AG09309 (cell line): ENCODE measurements at regions not wholly inside any gene's neighbourhood (a gene's known extent, or its start where the extent isn't known, plus 50 kb on each side); places are given as distances from the start of the nearest gene placed in this dataset.

Source experiments
- DNase-seq: peaks from one replicate; pipeline ENCODE4 v3.0.0-alpha.2; 2010; ENCODE audit warnings: low read depth
- H3K4me3 ChIP-seq: 2 replicates; pipeline ENCODE4 v1.5.1; 2011; ENCODE audit warnings: mild to moderate bottlenecking, low read depth, low read length, moderate library complexity; ENCODE audit not compliant: control insufficient read depth
- TF ChIP-seq, protein P1 (sequence below): IDR thresholded peaks from 2 replicates; pipeline ENCODE4 v1.5.1; 2011; ENCODE audit warnings: mild to moderate bottlenecking, low read depth, low read length, inconsistent platforms; ENCODE audit not compliant: insufficient read depth, control insufficient read depth; ENCODE audit errors: missing control alignments

DNA sequence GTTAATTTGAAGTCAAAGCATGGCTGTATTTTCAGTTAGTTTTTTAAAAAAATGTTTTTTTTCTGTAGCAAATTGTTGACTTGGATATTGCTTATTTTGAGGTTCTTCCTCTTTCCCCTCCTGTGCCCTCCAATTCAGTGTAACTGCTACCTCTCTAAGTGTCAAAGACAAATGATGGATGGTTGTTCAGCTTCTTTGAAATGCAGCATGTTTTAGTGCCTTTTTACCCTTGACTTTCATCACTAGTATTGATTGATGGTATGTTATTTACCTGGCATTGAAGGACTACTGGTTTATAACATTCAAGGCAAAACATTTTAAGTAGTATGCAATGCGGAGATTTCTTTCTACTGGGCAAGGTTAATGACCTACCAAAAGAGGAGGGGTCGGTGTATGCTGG lies 281.0 kb upstream of the FAT1 start:
- no peak overlapping the region for H3K4me3 ChIP-seq
- TF ChIP-seq, protein P1, sequence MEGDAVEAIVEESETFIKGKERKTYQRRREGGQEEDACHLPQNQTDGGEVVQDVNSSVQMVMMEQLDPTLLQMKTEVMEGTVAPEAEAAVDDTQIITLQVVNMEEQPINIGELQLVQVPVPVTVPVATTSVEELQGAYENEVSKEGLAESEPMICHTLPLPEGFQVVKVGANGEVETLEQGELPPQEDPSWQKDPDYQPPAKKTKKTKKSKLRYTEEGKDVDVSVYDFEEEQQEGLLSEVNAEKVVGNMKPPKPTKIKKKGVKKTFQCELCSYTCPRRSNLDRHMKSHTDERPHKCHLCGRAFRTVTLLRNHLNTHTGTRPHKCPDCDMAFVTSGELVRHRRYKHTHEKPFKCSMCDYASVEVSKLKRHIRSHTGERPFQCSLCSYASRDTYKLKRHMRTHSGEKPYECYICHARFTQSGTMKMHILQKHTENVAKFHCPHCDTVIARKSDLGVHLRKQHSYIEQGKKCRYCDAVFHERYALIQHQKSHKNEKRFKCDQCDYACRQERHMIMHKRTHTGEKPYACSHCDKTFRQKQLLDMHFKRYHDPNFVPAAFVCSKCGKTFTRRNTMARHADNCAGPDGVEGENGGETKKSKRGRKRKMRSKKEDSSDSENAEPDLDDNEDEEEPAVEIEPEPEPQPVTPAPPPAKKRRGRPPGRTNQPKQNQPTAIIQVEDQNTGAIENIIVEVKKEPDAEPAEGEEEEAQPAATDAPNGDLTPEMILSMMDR = no peak
- DNase-seq = no peak

DNA sequence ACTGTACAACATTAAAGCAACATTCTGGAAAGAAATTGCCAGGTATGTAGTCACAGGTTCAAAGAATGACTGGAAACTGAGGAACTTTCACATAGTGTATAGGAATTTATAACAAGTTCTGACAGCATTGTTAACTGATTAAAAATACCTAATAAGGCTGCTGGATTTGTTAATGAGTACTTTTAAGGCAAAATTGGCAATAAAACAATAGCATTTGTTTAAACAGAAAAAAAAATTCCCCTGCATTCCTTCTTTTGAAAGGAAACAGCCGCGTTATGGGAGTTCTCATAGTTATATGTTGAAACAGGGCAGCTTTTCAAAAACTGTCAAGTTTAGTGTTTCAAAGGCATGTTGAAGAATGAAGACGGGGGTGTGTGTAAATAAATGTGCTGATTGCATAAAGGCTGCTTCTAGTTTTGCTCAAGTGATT lies 282.5 kb upstream of the FAT1 start:
- peak; percentile 46 for DNase-seq
- TF ChIP-seq, protein P1 = no peak
- no peak overlapping the region for H3K4me3 ChIP-seq

DNA sequence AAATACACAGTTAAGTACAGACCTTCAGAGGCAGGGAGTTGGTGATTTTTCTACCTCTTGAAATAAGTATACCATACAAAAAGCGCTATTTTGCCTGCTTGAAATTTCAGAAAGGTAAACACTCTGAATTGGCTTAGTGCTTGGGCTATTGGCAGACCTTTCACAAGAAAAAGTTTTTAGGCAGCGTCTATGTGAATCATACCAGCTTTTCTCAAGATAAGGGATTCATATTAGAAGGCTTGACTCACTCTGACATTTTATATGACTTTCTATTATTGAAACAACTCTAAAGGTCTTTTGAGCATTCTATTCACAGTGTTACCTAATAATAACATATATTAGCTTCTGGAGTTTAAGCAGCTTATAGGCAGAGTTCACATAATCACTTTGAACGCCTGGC lies 286.4 kb upstream of the FAT1 start:
- TF ChIP-seq, protein P1 = no peak
- no peak overlapping the region for H3K4me3 ChIP-seq
- no peak for DNase-seq

DNA sequence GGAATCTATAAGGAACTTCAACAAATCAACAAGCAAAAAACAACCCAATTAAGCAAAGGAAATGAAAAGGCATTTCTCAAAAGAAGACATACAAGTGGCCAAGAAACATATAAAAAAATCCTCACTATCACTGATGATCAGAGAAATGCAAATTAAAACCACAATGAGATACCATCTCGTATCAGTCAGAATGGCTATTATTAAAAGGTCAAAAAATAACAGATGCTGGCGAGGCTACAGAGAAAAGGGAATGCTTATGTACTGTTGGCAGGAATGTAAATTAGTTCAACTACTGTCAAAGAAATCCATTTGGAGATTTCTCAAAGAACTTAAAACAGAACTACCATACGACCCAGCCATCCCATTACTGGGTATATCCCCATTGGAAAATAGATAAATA lies 292.4 kb upstream of the FAT1 start:
- no peak overlapping the region for H3K4me3 ChIP-seq
- no peak for DNase-seq
- TF ChIP-seq, protein P1 = no peak

DNA sequence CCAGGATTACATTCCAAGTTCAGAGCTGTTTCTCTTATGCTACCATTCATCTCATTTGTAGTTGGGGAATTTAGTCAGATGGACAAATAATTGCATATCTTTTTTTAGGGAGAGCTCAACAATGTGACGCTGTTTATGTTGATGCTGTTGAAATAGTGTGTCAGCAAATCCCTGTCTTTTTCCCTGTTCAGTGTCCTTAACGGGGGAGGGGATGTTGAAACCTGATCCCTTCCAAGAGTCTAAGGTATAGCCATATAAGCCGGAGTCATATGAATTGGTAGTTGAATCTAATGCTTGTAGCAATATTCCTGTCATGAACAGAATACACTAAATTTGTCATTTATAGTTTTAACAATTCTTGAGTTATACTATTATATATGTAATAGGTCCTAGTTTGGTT lies 293.5 kb upstream of the FAT1 start:
- TF ChIP-seq, protein P1 = no peak
- DNase-seq = no peak
- no peak overlapping the region for H3K4me3 ChIP-seq

DNA sequence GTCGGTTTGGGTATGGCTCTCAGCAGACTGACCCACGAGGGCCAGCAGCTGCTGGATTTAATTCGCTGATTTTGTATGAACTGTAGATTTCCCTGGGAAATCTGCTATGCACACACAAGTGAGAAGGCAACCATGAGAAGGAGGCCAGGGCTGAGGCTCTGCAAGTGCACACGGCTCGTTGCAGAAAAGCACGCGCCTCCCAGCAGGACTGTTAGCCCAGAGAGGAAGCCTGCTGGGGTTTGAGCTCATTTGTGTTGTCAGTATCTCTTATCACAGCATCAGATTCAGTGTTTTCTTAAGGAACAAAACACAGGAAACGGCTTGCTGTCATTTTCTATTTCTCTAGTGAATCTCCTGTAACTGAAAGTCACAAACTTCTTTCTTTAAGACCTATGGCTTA lies 296.2 kb upstream of the FAT1 start:
- no peak for DNase-seq
- TF ChIP-seq, protein P1 = no peak
- no peak overlapping the region for H3K4me3 ChIP-seq

DNA sequence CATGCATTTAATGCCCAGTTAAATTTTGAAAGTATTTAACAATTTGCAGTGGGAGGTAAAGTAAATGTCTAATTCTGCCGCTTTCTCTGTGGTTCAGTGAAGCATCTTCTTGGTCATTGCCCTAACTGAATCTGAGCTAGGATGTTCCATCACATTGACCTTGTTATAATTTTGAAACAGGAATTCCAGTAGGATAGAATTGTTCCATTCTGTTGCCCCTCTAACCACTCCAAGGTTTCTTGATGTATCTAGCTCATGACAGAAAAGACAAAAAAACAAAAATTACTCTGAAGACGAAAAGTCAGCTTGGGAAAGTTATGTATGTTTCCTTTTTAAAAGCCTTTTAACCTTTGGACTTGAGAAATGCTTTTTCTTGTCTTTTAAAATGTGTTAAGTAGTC lies 297.0 kb upstream of the FAT1 start:
- DNase-seq = no peak
- TF ChIP-seq, protein P1 = no peak
- H3K4me3 ChIP-seq = no peak overlapping the region
